NCI-H2227 (cell line): ENCODE measurements at regions not wholly inside any gene's neighbourhood (a gene's known extent, or its start where the extent isn't known, plus 50 kb on each side); places are given as distances from the start of the nearest gene placed in this dataset.
"Not testable (repeated sequence)": the region's sequence is repeated elsewhere in the genome, so short reads cannot be mapped to it uniquely, and the experiment has no call there.

Experiments used
- DNase-seq: peaks from one replicate; lab custom pipeline; 2025; ENCODE audit not compliant: unreplicated experiment; lab: John Stamatoyannopoulos, UW

GRCh38 chr13:66237411-66238062 is 992.6 kb downstream of the PCDH9 start:
- DNase-seq: no peak

GRCh38 chr13:66234159-66234558 is 996.0 kb downstream of the PCDH9 start:
- DNase-seq: no peak

DNA sequence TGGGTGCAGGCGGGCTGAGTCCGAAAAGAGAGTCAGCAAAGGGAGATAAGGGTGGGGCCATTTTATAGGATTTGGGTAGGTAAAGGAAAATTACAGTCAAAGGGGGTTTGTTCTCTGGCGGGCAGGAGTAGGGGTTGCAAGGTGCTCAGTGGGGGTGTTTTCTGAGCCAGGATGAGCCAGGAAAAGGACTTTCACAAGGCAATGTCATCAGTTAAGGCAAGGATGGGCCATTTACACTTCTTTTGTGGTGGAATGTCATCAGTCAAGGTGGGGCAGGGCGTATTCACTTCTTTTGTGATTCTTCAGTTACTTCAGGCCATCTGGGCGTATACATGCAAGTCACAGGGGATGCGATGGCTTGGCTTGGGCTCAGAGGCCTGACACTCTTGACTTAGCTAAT is 998.2 kb downstream of the PCDH9 start:
- DNase-seq: not testable (repeated sequence)

DNA sequence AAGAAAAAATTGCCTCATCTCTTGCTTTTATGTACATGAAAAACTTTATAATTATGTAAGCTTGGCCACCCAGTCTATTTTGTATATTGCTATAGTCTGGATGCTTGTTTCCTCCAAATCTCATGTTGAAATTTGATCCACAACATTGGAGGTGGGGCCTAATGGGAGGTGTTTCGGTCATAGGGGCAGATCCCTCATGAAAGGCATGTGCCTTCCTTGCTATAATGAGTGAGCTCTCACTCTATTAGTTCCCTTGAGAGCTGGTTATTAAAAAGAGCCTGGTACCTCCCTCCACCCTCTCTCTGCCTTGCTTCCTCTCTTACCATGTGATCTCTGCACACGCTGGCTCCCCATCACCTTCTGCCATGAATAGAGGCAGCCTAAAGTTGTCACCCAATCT is 1005.1 kb downstream of the PCDH9 start:
- DNase-seq: no peak

GRCh38 chr13:66224663-66225062 is 1005.5 kb downstream of the PCDH9 start:
- DNase-seq: no peak

GRCh38 chr13:66222926-66223325 is 1007.2 kb downstream of the PCDH9 start:
- DNase-seq: no peak

DNA sequence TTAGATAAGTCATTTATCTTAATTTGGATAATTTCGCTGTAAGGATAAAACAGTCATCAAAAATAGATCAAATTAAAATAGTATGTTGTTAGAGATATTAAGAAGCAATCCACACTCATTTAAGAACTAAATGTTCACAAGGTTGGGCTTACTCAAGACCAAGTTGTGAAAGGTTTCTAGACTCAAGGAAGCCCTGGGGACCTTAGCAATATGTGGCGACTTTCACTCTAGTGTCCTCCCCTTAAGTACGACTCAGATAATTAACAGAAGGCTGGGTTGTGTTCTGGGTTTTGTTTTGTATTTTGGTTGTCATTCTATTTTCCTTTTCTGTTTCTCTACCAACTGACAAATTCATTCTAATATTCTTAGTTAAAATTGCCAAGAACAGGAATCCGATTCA is 1008.0 kb downstream of the PCDH9 start:
- no peak for DNase-seq

DNA sequence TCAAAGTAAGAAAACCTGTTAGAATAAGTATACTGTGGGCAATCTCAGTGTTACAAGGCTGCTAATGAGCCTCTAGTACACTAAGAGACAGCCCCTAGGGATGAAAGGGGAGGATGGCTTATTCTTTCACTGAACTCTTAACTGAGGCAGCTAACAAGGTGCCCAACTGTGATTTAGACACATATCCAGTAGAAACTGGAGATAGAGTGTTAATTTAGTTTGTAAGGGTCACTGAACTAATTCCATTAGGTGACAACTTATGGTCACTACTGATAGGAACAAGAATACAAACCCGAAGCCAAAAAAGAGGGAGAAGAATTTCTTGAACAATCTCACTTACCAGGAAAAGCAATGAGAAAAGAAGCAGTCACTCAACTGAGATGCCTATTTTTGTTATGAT is 1010.6 kb downstream of the PCDH9 start:
- no peak for DNase-seq

- no peak for DNase-seq
These were observed 1011.6 kb downstream of the PCDH9 start for GRCh38 chr13:66218583-66218982.

DNA sequence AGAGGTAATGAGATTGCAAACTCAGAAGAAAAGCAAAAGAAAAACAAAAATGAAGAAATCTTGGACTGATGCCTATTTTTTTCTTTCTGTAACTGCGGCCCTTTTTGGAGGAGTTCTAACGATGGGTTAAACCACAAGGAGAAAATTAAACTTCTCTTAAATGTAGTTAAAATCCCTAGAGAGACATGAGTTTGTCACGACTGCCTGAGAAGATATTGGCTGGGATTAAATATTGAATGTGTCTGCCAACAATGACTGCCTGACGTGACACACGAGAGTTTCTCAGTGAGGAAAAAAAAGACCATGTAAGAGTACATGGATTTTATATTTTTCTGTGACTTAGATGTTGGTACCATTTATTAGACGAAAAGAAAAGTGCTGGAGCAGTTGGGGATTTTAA is 1013.4 kb downstream of the PCDH9 start:
- DNase-seq: no peak

- DNase-seq: no peak
These were observed 1015.7 kb downstream of the PCDH9 start for GRCh38 chr13:66214467-66214866.

GRCh38 chr13:66212511-66212910 is 1017.6 kb downstream of the PCDH9 start:
- no peak for DNase-seq

DNA sequence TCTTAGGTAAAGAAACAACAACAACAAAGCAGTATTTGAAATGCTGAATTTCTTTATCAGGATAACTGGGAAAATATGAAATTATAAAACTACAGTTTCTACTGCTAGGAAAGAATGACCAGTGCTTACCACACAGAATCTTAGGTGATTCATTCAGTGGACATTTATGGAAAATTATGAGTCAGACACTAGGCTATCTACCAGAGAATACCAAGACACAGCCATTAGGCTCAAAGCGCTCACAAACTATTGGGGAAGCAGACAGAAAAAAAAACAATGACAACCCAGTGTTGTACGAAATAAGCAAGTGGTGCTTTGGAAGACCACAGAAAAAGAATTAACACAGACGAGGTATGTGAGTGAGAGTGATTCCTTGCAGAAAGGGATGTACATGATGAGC is 1019.5 kb downstream of the PCDH9 start:
- no peak for DNase-seq

DNA sequence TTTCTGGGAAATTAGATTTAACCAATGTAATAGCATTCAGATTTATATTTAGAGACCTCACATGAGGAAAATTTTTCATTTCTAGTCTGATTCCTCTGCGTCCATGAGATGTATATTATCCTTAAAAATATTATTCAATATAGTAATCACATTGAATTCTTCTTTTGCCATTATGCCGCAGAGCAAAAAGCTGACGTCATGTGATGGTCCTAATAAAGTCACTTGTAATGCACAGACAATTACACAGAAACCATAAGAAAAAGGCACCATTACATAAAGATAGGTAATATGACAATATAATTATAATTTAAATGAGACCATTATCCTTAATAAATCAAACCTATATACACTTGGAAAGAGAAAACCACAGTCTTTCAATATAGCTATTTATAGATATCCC is 1021.5 kb downstream of the PCDH9 start:
- no peak for DNase-seq

DNA sequence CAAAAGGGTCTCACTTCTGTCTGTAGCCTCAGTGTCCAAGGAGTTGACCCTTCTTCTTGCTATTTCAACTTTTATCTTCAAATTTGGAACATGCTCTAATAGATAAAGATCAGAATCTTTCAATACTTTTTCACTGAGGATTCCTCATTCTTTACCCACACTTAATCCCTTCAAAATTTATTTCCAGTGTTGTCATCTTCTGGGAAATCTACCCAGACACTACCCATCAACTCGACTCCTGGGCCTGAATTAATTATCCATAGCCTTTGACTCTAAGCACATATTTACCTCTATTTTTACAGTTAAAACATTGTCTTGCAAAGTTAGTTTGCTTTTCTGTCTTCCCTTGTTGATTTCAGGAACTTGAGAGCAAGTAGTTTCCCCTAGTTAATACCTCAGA is 1022.5 kb downstream of the PCDH9 start:
- no peak for DNase-seq

- no peak for DNase-seq
These were observed 1024.3 kb downstream of the PCDH9 start for GRCh38 chr13:66205807-66206206.

DNA sequence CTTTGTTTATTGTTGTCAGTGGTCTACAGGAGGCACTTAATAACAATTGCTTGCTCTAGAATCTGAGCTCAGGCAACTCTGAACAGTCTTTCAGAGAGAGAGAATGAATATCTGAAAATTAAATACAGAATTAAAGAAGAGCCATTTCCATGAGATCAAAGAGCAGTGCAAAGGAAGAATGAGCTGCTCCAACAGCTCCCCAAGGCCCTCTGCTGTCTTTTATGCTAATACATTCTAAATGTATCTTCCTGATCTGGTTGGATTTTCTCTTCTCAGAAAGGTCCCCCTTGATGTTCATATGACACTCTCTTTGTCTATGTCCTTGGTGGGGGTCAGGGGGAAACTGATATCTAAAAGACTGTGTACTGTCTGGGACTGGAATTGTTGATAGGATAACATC is 1029.6 kb downstream of the PCDH9 start:
- DNase-seq: no peak

DNA sequence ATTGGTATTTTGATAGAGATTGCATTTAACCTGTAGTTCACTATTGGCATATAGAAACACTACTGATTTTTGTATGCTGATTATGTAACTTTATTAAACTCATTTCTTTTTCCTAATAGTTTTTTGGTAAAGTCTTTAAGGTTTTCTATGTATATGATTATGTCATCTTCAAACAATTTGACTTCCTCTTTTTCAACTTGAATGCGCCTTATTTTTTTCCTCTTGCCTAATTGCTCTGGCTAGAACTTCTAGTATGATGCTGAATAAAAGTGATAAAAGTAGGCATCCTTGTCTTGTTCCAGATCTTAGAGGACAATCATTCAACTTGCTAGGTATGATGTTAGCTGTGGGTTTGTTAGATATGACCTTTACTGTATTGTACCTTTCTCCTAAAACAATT is 1034.9 kb downstream of the PCDH9 start:
- DNase-seq: no peak

DNA sequence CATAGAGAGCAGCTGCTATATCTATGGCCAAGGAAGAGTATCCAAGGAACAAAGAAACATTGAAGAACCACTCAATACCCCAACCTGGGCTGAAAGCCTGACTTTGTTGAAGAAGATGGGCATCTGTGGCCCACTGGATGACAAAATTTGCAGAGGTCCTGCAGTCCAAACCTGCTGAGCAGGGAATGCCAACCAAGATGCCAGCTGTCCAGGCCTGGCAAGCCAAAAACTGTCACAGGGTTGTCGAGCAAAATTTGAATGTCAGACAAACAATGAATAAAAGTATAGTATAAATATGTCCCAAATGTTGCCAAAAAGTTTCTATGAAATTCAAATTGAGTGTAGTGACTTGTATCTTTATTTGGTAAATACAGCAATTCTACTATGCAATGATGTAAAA is 1040.2 kb downstream of the PCDH9 start:
- no peak for DNase-seq

DNA sequence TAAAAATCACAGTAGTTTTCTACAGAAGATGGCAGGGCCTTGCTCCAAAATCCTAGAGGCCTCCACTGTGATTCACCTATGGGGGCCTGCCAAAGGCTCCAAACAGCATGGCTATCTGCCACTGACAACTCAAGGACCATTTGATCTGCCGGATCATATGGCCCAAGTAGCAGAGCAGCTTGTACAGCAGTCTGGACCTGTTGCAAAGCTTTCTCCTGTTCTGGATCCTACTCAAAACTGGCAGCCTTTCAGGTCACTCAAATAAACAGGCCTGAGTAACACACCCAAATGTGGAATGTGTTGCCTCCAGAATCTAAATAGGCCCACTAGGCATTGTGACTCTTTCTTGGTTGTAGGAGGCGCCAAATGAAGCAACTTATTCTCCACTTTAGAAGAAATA is 1049.3 kb downstream of the PCDH9 start:
- no peak for DNase-seq

GRCh38 chr13:66171920-66172319 is 1058.2 kb downstream of the PCDH9 start:
- no peak for DNase-seq

DNA sequence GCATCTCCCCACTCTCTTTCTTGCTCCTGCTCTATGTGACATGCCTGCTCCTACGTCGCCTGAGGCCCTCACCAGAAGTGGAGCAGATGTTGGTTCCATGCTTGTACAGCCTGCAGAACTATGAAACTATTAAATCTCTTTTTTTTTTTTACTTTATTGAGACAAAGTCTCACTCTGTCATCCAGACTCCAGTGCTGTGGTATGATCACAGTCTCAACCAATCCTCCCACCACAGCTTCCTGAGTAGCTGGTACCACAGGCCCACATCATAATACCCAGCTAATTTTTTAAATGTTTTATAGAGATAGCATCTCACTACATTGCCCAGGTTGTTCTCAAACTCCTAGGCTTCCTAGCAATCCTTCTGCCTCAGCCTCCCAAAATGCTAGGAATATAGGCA is 1067.7 kb downstream of the PCDH9 start:
- no peak for DNase-seq

DNA sequence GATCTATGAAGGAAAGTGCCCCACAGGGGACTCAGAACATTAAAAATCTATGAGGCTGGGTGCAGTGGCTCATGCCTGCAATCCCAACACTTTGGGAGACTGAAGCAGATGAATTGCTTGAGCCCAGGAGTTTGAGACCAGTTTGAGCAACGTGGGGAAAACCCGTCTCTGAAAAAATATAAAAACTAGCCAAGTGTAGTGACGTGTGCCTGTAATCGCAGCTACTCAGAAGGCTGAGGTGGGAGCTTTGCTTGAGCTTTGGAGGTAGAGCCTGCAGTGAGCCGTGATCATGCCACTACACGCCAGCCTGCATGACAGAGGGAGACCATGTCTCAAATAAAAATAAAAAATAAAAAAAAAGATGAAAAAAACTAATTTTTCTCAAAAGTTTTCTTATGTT is 1070.6 kb downstream of the PCDH9 start:
- DNase-seq: no peak

GRCh38 chr13:66154976-66155375 is 1075.2 kb downstream of the PCDH9 start:
- no peak for DNase-seq
